Stimulated activated CD8-positive, alpha-beta memory T cell treated with anti-CD3 and anti-CD28 coated beads, Interleukin-4, amount 100 ng/mL, for 24 hours (primary cell): ENCODE measurements at regions not wholly inside any gene's neighbourhood (a gene's known extent, or its start where the extent isn't known, plus 50 kb on each side); places are given as distances from the start of the nearest gene placed in this dataset.

Source experiments
- DNase-seq: peaks from one replicate; pipeline ENCODE4 v3.0.0-alpha.2; 2020; ENCODE audit warnings: low read depth

GRCh38 chr7:12074889-12075288 lies 136.2 kb upstream of the TMEM106B start:
- no peak for DNase-seq

GRCh38 chr7:12080006-12080405 lies 131.1 kb upstream of the TMEM106B start:
- no peak for DNase-seq

- no peak for DNase-seq
These were observed 125.6 kb upstream of the TMEM106B start for GRCh38 chr7:12085516-12085915.

GRCh38 chr7:12089951-12090756 lies 120.9 kb upstream of the TMEM106B start:
- DNase-seq, result no peak

DNA sequence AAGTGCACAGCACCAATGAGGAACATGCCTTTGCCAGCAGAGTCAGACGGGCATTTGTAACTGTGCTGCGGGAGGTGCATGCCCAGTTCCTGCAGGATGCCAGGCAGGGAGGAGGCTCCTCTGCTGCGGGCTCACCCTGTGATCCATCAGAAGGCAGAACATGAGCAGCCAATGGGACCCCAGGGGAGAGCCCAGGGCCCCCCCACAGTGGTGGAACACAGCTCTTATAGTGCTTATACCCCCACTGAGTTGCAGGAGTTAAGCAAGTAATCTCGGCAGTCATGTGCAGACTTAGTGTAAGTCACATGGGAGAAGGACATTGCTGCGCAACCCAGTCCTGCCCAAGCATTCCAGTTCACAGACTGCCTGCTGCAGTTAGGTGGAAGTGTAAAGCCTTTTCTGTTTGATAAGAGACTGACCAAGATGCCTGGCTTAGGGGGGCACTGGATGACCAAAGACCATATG lies 120.3 kb upstream of the TMEM106B start:
- DNase-seq, result no peak

DNA sequence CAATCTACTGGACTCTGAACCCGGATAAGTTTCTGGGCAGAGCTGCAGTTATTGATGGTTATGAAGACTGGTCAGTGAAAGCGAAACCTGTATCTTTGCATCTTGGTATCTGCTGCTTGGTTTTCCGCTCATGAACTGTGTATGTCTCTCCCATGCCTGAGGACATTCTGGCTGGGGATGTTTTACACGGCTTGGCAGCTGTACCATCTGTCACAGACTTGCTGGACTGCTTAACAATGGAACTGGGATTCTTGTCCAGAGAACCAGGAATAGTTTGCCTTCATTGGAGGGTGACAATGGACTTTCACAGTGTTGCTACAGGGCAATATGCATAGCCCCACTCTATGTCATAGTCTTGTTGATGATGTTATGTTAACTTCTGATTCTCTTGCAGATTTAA lies 119.9 kb upstream of the TMEM106B start:
- no peak for DNase-seq

DNA sequence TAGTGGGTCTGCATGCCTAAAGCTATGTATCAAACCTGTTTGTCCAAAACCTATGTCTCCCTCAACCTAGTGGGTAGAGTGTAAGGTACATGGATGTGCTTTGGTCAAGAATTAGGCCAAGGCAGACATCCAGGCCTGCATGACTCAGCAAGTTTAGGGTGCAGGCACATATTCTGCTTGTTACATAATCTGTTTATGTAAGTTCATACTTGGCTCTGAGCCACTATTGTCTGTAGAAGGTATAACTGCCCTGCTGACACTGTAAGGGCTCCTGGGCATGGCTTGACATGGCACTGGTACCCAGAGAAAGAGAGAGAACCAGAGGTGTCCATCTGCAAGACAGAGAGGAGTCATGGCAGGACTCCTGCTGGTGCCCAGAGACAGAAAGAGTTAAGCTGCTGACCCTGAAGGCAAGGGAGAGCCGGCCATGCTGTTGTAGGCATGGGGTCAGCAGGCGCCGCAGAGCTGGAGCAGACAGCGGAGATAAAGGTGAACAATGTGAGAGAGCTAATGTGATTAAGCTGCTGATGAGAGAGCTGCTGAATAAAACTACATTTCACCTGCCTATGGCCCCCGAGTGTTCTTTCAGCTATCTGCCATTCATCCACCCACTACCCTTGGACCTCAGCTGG lies 118.5 kb upstream of the TMEM106B start:
- DNase-seq, result no peak

GRCh38 chr7:12093365-12093764 lies 117.7 kb upstream of the TMEM106B start:
- DNase-seq, result no peak

DNA sequence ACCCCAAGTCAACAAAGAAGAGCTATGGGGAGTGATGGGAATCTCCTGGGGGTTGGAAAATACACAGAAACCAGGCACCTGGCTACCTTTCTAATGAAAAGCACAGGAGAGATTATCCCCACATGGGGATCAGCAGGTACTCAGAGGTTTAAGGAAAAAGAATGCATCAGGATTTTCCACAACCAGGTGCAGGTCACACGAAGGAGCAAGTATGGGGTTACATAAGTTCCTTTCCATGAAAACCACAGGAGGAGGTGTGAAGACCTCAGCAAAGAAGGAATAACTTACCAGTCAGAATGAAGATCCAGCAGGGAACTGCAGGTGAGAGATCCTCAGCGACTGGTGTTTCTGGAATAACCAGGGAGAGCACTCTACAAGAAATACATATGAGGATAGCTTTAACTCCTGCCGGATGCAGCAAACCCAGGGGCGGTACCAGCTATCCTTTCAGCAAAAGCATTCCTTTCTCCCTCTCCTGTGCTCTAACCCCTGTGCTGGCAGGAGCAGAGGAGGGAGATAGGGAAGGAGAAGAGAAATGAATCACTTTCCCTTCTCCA lies 116.7 kb upstream of the TMEM106B start:
- no peak for DNase-seq

DNA sequence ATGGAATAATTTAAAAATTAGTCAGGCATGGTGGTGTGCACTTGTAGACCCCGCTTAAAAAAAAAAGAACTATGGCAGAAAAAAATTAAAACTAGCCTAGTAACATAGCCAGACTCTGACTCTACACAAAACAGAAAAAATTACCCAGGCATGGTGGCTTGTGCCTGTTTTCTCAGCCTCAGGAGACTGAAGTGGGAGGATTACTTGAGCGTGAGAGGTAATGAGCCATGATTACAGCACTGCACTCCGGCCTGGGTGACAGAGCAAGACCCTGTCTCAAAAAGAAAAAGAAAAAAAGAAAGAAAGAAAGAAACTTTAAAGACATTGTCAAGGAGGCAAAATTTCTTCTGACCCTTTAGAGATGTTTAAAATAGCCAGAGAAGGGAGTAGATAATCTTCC lies 109.0 kb upstream of the TMEM106B start:
- no peak for DNase-seq

DNA sequence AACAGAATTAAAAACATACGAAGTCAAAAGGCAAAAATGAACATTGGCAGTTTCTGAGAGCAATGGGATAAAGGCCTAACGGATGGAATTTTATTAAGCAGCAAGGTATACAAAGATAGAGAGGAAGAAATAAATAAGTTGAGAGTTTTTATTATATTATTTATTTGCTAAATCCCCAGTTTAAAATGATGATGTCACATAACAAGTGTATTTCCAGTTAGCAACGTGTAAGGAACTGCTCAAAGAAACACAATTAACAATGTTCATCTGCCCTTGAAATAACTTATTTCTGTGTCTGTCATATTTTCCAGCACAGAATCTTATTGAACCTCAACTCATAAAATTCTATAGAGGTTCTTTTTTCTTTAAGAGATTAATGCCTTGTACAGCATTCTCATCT lies 108.6 kb upstream of the TMEM106B start:
- no peak for DNase-seq

- no peak for DNase-seq
These were observed 107.1 kb upstream of the TMEM106B start for GRCh38 chr7:12103948-12104347.

DNA sequence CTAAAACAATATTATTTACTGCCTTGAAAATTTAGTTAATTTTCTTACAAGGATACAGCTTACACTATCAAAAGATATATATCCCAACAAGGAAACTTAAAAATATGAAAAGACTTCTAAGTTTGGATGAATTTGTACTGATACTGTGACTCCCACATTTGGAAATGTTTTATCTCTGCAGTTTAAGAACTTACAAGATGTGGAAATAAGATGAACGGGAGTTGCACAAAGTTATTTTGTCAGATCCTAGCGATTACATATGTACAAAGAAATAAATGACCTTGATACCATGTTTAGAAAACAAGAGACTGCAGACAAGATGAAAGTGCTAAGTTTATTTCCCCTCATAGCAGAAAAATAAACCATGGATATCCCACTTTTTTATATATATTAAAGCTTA lies 103.7 kb upstream of the TMEM106B start:
- DNase-seq, result no peak

DNA sequence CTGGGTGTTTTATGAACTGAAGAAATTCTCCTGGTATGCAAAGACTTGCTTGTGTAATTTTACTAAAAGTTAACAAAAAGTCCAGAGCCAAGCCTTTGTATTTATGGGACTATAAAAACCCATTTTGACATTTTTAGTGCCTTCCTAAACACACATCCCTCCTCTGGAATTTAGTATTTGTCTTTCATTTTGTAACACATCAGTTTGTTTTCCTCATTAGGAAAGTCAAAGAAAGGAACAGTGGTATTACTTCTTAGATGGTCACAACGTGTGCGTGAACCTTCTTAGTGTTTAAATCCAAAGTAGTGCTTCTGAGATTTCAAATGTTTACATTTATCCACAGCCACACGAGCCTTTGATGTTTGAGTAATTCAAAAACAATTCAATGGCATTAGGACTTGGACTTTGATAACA lies 103.2 kb upstream of the TMEM106B start:
- no peak for DNase-seq

GRCh38 chr7:12110425-12110824 lies 100.7 kb upstream of the TMEM106B start:
- DNase-seq, result no peak

DNA sequence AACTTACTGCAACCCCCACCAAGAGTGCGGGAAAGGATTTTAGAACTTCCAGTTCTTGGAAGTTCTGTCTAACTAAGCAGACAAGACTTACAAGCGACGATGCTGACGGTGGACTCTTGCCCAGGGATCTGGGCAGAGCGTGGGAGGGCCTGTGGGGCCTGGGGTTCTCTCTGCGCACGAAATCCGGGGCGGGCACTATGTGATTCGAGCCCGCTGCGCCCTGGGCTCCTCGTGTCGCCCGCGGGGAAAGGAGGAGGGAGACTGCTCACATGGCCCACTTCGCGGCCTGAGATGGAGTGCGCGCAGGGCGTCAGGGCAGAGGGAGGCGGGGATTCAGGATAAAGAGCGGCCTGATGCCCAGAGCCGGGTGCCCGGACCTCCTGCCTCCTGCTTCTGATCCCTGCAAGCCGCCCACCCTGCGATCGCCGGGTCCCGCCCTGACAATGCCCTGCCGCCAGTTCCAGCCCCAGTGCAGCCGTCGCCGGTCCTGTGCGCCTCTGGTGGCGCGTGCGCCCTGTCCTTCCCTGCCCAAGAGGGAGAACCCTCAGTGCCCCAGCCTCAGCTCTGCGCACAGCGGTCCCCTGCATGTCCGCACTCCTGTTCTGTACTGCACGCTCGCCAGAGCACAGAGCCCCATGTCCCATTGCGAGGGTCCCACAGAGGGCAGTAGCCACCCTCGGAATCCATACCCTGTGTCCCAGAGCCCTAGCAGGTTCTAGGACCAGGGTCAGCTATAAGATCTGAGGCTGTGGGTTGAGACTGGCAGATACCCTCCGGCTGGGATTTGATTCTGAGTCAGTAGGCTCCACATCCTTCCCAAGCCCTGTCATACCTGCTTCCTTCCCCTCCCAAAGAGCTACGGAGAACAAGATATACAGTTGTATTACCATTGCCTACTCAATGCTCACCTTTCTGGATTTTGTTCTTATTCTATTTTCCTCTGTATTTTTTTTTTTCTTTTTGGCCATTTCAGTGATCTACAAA lies 99.4 kb upstream of the TMEM106B start:
- DNase-seq, result peak; percentile 3

DNA sequence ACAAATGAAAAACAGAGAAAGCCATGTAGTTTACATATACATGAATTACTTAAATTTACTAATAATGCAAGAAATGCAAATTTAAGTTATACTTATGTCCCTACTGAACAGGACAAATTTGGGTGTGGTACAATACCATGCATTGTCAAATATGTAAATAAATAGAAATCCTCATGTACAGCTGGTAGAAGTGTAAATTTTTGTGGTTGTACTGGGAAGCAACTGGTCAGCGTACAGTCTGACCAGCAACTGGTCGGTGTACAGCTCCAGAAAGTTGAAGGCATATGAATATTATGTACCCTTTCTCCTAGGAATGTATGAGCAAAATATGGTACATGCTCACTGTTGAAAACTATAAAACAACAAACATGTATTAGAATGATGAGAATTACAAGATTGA lies 93.9 kb upstream of the TMEM106B start:
- DNase-seq, result no peak

DNA sequence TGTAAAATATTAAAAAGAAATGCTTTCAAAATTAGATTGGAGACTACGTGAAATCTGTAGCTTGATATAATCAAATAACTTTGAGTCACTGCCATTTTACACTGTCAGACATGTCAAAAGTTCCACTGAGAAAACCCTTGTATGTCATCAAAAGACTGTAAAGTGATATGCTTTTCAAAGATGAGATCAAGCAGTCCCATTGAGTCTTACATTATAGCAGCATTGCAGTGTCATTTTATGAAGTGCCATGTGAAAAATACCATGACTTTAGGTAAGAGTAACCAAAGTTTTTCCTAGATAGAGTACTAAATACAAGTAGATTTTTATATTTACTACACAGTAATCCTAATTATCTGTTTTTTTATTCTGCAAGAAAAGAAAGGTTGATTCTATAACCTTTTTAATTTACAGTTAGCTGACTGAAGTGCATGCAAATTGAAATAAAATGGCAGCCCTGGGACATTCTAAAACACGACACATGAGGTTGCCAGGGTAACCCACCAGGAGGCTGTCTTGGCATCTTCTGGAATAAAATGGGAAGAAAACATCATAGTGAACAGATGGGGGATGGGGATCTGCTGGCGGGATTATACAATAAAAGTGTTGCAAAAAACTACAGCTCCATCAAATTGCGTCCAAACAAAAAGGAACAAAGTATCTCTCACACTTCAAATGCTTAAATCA lies 91.3 kb upstream of the TMEM106B start:
- no peak for DNase-seq

GRCh38 chr7:12120632-12121031 lies 90.5 kb upstream of the TMEM106B start:
- DNase-seq, result no peak

DNA sequence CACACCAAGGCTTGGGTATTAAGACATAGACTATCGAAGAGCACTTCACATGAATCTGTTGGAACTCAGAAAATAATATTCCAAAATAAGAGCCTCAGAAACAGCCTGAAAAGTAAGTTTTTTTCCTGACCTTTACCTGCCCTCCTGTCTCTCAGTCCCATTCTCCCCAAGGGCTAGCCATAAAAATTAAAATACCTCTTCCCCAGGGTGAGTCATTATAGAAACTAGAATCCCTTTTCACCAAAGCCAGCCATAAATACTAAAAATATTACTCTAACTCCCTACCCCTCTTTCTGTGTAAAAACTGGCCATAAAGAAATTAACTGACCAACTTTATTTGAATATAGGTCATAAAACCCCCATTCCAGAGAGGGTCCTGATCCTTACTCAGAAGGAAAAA lies 87.9 kb upstream of the TMEM106B start:
- DNase-seq, result no peak

GRCh38 chr7:12124028-12124427 lies 87.1 kb upstream of the TMEM106B start:
- no peak for DNase-seq

GRCh38 chr7:12127455-12127854 lies 83.6 kb upstream of the TMEM106B start:
- no peak for DNase-seq
